Body of pancreas (tissue), 4 donors: ENCODE measurements at regions not wholly inside any gene's neighbourhood (a gene's known extent, or its start where the extent isn't known, plus 50 kb on each side); places are given as distances from the start of the nearest gene placed in this dataset.

ENCODE experiments used
- ATAC-seq: fragments of 150-250 bp; one replicate; pipeline ENCODE4 v1.9.1; 2016
- DNase-seq, 4 donors: peaks; one replicate each; pipeline ENCODE4 v3.0.0-alpha.2; 2019
- H3K27ac ChIP-seq, 4 donors: fragments of 200-600 bp; sonication (generic); 1 replicate in 3 of 4; 2 replicates in 1 of 4; pipeline versions ENCODE4 v1.5.1 to v1.6.1; 2016 to 2019; ENCODE audit warnings: mild to moderate bottlenecking in 1 of 4, mixed read lengths in 1 of 4, moderate library complexity in 1 of 4
- H3K27me3 ChIP-seq, 2 donors: fragments of 200-600 bp; sonication (generic); one replicate each; pipeline ENCODE4 v1.6.0; 2016; ENCODE audit warnings: mild to moderate bottlenecking in 1 of 2
- H3K36me3 ChIP-seq, 2 donors: fragments of 200-600 bp; sonication (generic); replicated peaks in 1 of 2; 2 replicates each; pipeline ENCODE4 v1.5.1; 2016; ENCODE audit warnings: low read depth in 2 of 2; ENCODE audit not compliant: insufficient read depth in 1 of 2
- H3K4me1 ChIP-seq: fragments of 200-600 bp; sonication (generic); one replicate; pipeline ENCODE4 v1.6.0; 2016
- H3K4me3 ChIP-seq, 2 donors: fragments of 200-600 bp; sonication (generic); 1 replicate in 1 of 2; 2 replicates in 1 of 2; pipeline ENCODE4 v1.5.1; 2016 to 2019
- H3K9me3 ChIP-seq, 3 donors: fragments of 200-600 bp; sonication (generic); 1 replicate in 2 of 3; 2 replicates in 1 of 3; pipeline ENCODE4 v1.5.1; 2016
- POLR2A ChIP-seq, 3 donors: fragments of 450-650 bp; IDR thresholded peaks; one replicate each; pipeline ENCODE4 v1.6.1; 2016; ENCODE audit warnings: antibody characterized with exemption in 3 of 3, mild to moderate bottlenecking in 2 of 3
- WGBS, 2 donors: methylation state at CpG; one replicate each; pipeline ENCODE4 v1.1.5; 2017; 5-methylcytosine and 5-hydroxymethylcytosine counted together
- intact Hi-C: fragments of 100-400 bp; cut with DNase I; formaldehyde crosslinking; loops from one replicate; pipeline ENCODE4 v1.15.1; 2023
- TF ChIP-seq, protein P1 (sequence below), 7 experiments: fragments of 450-650 bp in 4 of 7; fragments of 200-600 bp in 3 of 7; sonication (generic) in 3 of 7; IDR thresholded peaks; one replicate each; pipeline ENCODE4 v1.5.1; 2016 to 2019; ENCODE audit warnings: antibody characterized with exemption in 7 of 7

DNA sequence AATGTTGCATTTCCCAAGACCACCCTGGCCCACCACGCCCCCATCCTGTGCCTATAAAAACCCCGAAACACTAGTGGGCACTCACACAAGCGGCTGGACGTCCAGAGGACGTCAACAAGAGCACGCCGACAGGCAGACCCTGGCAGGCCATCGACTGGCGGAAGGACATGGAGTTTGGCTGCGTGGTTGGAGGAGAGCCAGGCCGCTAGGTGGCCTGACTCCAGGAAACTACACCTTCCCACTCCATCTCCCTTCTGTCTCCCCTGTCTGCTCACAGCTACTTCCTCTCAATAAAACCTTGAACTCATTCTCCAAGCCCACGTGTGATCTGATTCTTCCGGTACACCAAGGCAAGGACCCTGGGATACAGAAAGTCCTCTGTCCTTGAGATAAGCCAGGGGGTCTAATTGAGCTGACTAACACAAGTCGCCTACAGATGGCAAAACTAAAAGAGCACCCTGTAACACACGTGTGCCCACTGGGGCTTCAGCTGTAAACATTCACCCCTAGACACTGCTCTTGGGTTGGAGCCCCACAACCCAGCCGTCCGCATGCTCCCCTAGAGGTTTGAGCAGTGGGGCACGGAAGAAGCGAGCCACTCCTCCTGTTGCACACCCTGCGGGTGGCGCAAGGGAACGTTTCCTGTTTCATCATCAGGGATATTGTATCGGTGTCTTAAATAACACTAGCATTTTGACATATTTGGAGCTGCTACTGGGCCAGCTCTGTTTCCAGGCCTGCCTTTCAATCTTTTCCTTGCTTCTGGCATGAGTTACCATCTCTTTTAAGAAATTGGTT lies 54.5 kb upstream of the TAF11L2 start:
- H3K36me3 ChIP-seq, result no peaks in the 10 kb centered on the region
- H3K27ac ChIP-seq, result no peak overlapping the region
- ATAC-seq (no peak), DNase-seq (peak in 1 of 4 donors; percentile 22)
- no peak for TF ChIP-seq POLR2A (IDR thresholded peaks at IDR 0.05)
- TF ChIP-seq, protein P1, sequence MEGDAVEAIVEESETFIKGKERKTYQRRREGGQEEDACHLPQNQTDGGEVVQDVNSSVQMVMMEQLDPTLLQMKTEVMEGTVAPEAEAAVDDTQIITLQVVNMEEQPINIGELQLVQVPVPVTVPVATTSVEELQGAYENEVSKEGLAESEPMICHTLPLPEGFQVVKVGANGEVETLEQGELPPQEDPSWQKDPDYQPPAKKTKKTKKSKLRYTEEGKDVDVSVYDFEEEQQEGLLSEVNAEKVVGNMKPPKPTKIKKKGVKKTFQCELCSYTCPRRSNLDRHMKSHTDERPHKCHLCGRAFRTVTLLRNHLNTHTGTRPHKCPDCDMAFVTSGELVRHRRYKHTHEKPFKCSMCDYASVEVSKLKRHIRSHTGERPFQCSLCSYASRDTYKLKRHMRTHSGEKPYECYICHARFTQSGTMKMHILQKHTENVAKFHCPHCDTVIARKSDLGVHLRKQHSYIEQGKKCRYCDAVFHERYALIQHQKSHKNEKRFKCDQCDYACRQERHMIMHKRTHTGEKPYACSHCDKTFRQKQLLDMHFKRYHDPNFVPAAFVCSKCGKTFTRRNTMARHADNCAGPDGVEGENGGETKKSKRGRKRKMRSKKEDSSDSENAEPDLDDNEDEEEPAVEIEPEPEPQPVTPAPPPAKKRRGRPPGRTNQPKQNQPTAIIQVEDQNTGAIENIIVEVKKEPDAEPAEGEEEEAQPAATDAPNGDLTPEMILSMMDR (IDR thresholded peaks at IDR 0.05), result no peak
- 75 to 83% methylated on average over 19 to 23 of the region's 23 CpGs for WGBS, 2 donors
- no peaks in the 10 kb centered on the region for H3K9me3 ChIP-seq
- intact Hi-C loops, result no loop called here
- no peaks in the 10 kb centered on the region for H3K27me3 ChIP-seq
- H3K4me3 ChIP-seq, result no peak overlapping the region
- no peaks in the 10 kb centered on the region for H3K4me1 ChIP-seq

DNA sequence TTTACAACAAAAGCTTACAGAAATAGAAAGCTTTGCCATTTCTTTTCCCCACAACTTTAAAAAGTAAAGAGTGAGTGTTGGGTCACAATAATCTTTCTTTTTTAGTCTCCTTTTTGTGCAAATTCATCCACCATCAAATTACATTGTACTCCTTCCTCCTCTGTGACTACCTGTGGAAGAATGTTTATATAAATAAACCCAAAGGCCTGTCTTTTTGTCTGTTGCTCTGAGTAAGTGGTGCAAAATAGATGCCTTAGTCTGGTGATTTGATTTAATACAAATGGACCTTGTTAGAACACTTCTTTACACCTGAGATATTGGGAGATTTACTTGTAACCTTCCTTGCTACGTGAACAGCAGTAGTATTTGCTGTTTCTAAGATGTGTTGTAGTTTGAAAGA lies 53.5 kb upstream of the TAF11L2 start:
- no peaks in the 10 kb centered on the region for H3K27me3 ChIP-seq
- no peaks in the 10 kb centered on the region for H3K9me3 ChIP-seq
- no peaks in the 10 kb centered on the region for H3K4me1 ChIP-seq
- no peak overlapping the region for H3K4me3 ChIP-seq
- TF ChIP-seq POLR2A (IDR thresholded peaks at IDR 0.05), result no peak
- TF ChIP-seq, protein P1 (IDR thresholded peaks at IDR 0.05), result no peak
- DNase-seq (no peak), ATAC-seq (no peak)
- WGBS, 2 donors, result 46 to 53% methylated on average over 1 of the region's 1 CpG
- no peaks in the 10 kb centered on the region for H3K36me3 ChIP-seq
- intact Hi-C loops, result no loop called here
- H3K27ac ChIP-seq, result no peak overlapping the region

DNA sequence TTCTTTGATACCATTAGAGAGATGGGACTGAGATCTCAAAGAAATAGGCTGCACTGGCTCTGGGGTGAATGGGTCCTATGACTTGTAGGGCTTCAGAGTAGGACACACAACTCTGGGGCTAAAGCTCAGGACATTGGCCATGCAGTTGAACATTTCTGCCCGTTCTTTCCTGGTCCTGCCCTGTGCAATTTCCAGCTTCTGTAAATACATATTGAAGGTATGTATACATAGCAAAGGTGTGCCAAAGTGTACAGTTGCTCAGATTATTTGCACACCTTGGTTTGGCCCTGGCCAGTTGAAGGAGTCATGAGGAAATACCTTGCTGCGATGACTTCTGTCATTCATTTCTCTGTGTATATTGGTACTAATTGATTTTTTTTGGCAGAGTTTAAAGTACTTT lies 52.8 kb upstream of the TAF11L2 start:
- Histone ChIP-seq H3K4me1 (no peaks in the 10 kb centered on the region), H3K4me3 (no peak overlapping the region), H3K27me3 (no peaks in the 10 kb centered on the region), H3K36me3 (no peaks in the 10 kb centered on the region), H3K9me3 (no peaks in the 10 kb centered on the region), H3K27ac (no peak overlapping the region)
- ATAC-seq (no peak), DNase-seq (no peak)
- no peak for TF ChIP-seq POLR2A (IDR thresholded peaks at IDR 0.05)
- TF ChIP-seq, protein P1 (IDR thresholded peaks at IDR 0.05), result no peak
- WGBS, 2 donors, result 41 to 46% methylated on average over 2 of the region's 2 CpGs
- intact Hi-C loops, result no loop called here
